HG02885 (cell line): ENCODE measurements at regions not wholly inside any gene's neighbourhood (a gene's known extent, or its start where the extent isn't known, plus 50 kb on each side); places are given as distances from the start of the nearest gene placed in this dataset.
"Not testable (repeated sequence)": the region's sequence is repeated elsewhere in the genome, so short reads cannot be mapped to it uniquely, and the experiment has no call there.

Experiments
- ATAC-seq: cut with Tn5 transposase; IDR thresholded peaks from one replicate; pipeline ENCODE4 v1.9.1; 2021; ENCODE audit warnings: mild to moderate bottlenecking; ENCODE audit not compliant: unreplicated experiment, poor library complexity

- ATAC-seq: no peak
These were observed 154.4 kb downstream of the OXSM start for GRCh38 chr3:25944329-25944728.

- ATAC-seq: no peak
These were observed 155.5 kb downstream of the OXSM start for GRCh38 chr3:25945366-25945765.

- no peak for ATAC-seq
These were observed 155.9 kb downstream of the OXSM start for GRCh38 chr3:25945836-25946235.

- ATAC-seq: no peak
These were observed 162.2 kb downstream of the OXSM start for GRCh38 chr3:25952133-25952532.

- ATAC-seq: no peak
These were observed 167.1 kb downstream of the OXSM start for GRCh38 chr3:25957026-25957425.

GRCh38 chr3:25960776-25961175 is 170.9 kb downstream of the OXSM start:
- ATAC-seq: no peak

- ATAC-seq: no peak
These were observed 172.4 kb downstream of the OXSM start for GRCh38 chr3:25962255-25962654.

- ATAC-seq: no peak
These were observed 174.3 kb downstream of the OXSM start for GRCh38 chr3:25964141-25964540.

GRCh38 chr3:25967385-25967784 is 177.5 kb downstream of the OXSM start:
- no peak for ATAC-seq

GRCh38 chr3:25971736-25972135 is 181.8 kb downstream of the OXSM start:
- no peak for ATAC-seq

- ATAC-seq: no peak
These were observed 183.2 kb downstream of the OXSM start for GRCh38 chr3:25973122-25973521.

- no peak for ATAC-seq
These were observed 192.9 kb downstream of the OXSM start for GRCh38 chr3:25982756-25983155.

- no peak for ATAC-seq
These were observed 195.7 kb downstream of the OXSM start for GRCh38 chr3:25985621-25986020.

- no peak for ATAC-seq
These were observed 202.7 kb downstream of the OXSM start for GRCh38 chr3:25992606-25993005.

GRCh38 chr3:26004172-26004571 is 214.3 kb downstream of the OXSM start:
- ATAC-seq: no peak

- no peak for ATAC-seq
These were observed 221.4 kb downstream of the OXSM start for GRCh38 chr3:26011276-26011675.

GRCh38 chr3:26012241-26012745 is 222.4 kb downstream of the OXSM start:
- ATAC-seq: no peak

GRCh38 chr3:26015752-26016151 is 225.9 kb downstream of the OXSM start:
- no peak for ATAC-seq

- no peak for ATAC-seq
These were observed 229.0 kb downstream of the OXSM start for GRCh38 chr3:26018889-26019288.

GRCh38 chr3:26024206-26024605 is 234.3 kb downstream of the OXSM start:
- ATAC-seq: not testable (repeated sequence)

- ATAC-seq: no peak
These were observed 239.4 kb downstream of the OXSM start for GRCh38 chr3:26029321-26029720.

- not testable (repeated sequence) for ATAC-seq
These were observed 252.2 kb downstream of the OXSM start for GRCh38 chr3:26042126-26042525.

- ATAC-seq: no peak
These were observed 260.1 kb downstream of the OXSM start for GRCh38 chr3:26049951-26050350.
